Ascending aorta (tissue), 2 donors: ENCODE measurements at regions not wholly inside any gene's neighbourhood (a gene's known extent, or its start where the extent isn't known, plus 50 kb on each side); places are given as distances from the start of the nearest gene placed in this dataset.

ENCODE experiments used
- DNase-seq, 2 donors: peaks; one replicate each; pipeline ENCODE4 v3.0.0-alpha.2; 2019; ENCODE audit warnings: low spot score in 2 of 2
- H3K27ac ChIP-seq, 2 donors: fragments of 200-600 bp; sonication (generic); one replicate each; pipeline ENCODE4 v1.5.1; 2016 to 2017; ENCODE audit warnings: mild to moderate bottlenecking in 1 of 2
- H3K27me3 ChIP-seq: fragments of 200-600 bp; sonication (generic); one replicate; pipeline ENCODE4 v1.5.1; 2017
- H3K36me3 ChIP-seq, 2 donors: fragments of 200-600 bp; sonication (generic); one replicate each; pipeline ENCODE4 v1.5.1; 2016
- H3K4me1 ChIP-seq, 2 donors: fragments of 200-600 bp; sonication (generic); one replicate each; pipeline ENCODE4 v1.5.1; 2016 to 2017; ENCODE audit warnings: mild to moderate bottlenecking in 1 of 2
- H3K4me3 ChIP-seq, 2 donors: fragments of 200-600 bp; sonication (generic); one replicate each; pipeline ENCODE4 v1.5.1; 2016 to 2017; ENCODE audit warnings: mild to moderate bottlenecking in 1 of 2
- H3K9me3 ChIP-seq, 2 donors: fragments of 200-600 bp; sonication (generic); one replicate each; pipeline ENCODE4 v1.5.1; 2016
- CTCF ChIP-seq, 3 experiments: fragments of 200-600 bp in 2 of 3; fragments of 450-650 bp in 1 of 3; sonication (generic) in 2 of 3; IDR thresholded peaks; one replicate each; pipeline ENCODE4 v1.5.1; 2016 to 2019; ENCODE audit warnings: antibody characterized with exemption in 3 of 3, mild to moderate bottlenecking in 1 of 3, moderate library complexity in 1 of 3
- intact Hi-C: fragments of 100-400 bp; cut with DNase I; formaldehyde crosslinking; loops from one replicate; pipeline ENCODE4 v1.15.1; 2023

GRCh38 chr2:239522002-239522739 lies 121.4 kb upstream of the HDAC4 start:
- no peaks in the 10 kb centered on the region for H3K9me3 ChIP-seq
- H3K36me3 ChIP-seq = no peaks in the 10 kb centered on the region
- H3K4me3 ChIP-seq = no peak overlapping the region
- H3K4me1 ChIP-seq = no peaks in the 10 kb centered on the region
- no peak for DNase-seq
- H3K27me3 ChIP-seq = no peaks in the 10 kb centered on the region
- H3K27ac ChIP-seq = no peak overlapping the region
- no peak for TF ChIP-seq CTCF (IDR thresholded peaks at IDR 0.05)
- intact Hi-C loops = no loop called here

GRCh38 chr2:239521518-239521815 lies 120.6 kb upstream of the HDAC4 start:
- no peaks in the 10 kb centered on the region for H3K9me3 ChIP-seq
- no peak overlapping the region for H3K27ac ChIP-seq
- no peaks in the 10 kb centered on the region for H3K27me3 ChIP-seq
- intact Hi-C loops = no loop called here
- no peaks in the 10 kb centered on the region for H3K4me1 ChIP-seq
- TF ChIP-seq CTCF (IDR thresholded peaks at IDR 0.05) = no peak
- DNase-seq = no peak
- H3K4me3 ChIP-seq = no peak overlapping the region
- no peaks in the 10 kb centered on the region for H3K36me3 ChIP-seq

GRCh38 chr2:239520811-239521517 lies 120.1 kb upstream of the HDAC4 start:
- TF ChIP-seq CTCF (IDR thresholded peaks at IDR 0.05) = no peak

GRCh38 chr2:239519921-239520585 lies 119.2 kb upstream of the HDAC4 start:
- intact Hi-C loops = no loop called here
- no peak overlapping the region for H3K27ac ChIP-seq
- DNase-seq = no peak
- TF ChIP-seq CTCF (IDR thresholded peaks at IDR 0.05) = no peak
- H3K4me3 ChIP-seq = no peak overlapping the region
- H3K4me1 ChIP-seq = no peaks in the 10 kb centered on the region
- H3K27me3 ChIP-seq = no peaks in the 10 kb centered on the region
- H3K36me3 ChIP-seq = no peaks in the 10 kb centered on the region
- no peaks in the 10 kb centered on the region for H3K9me3 ChIP-seq

More at GRCh38 chr2:239520811-239521517, 120.1 kb upstream of the HDAC4 start:
- Histone ChIP-seq H3K27ac (no peak overlapping the region), H3K36me3 (no peaks in the 10 kb centered on the region), H3K4me3 (no peak overlapping the region), H3K9me3 (no peaks in the 10 kb centered on the region), H3K4me1 (no peaks in the 10 kb centered on the region), H3K27me3 (no peaks in the 10 kb centered on the region)
- no peak for DNase-seq
- intact Hi-C loops = no loop called here

- Histone ChIP-seq H3K36me3 (no peaks in the 10 kb centered on the region), H3K27ac (no peak overlapping the region), H3K4me1 (no peaks in the 10 kb centered on the region), H3K4me3 (no peak overlapping the region), H3K27me3 (no peaks in the 10 kb centered on the region), H3K9me3 (no peaks in the 10 kb centered on the region)
- DNase-seq = no peak
- intact Hi-C loops = no loop called here
- no peak for TF ChIP-seq CTCF (IDR thresholded peaks at IDR 0.05)
These were observed 118.5 kb upstream of the HDAC4 start for GRCh38 chr2:239519089-239519920.
